ENCODE measurements at regions not wholly inside any gene's neighbourhood (a gene's known extent, or its start where the extent isn't known, plus 50 kb on each side); places are given as distances from the start of the nearest gene placed in this dataset.

- no peaks in the 10 kb centered on the region for H3K9me2 ChIP-seq (replicated peaks; ENCODE audit: low read length)
- no peaks in the 10 kb centered on the region for H3K36me3 ChIP-seq (ENCODE audit: low read depth, low read length)
- BruUV-seq (replicated peaks): no TSS peak
- no peak for TF ChIP-seq EZH2phosphoT487 (IDR thresholded peaks at IDR 0.05; ENCODE audit: borderline replicate concordance, low read length)
- TF ChIP-seq CTCF (conservative IDR thresholded peaks at IDR 0.05; ENCODE audit: low read depth, low read length): no peak
- no peak for TF ChIP-seq EZH2 (IDR thresholded peaks at IDR 0.05; ENCODE audit: low read length, unreplicated experiment)
- no peaks in the 10 kb centered on the region for H3K79me2 ChIP-seq (ENCODE audit: low read length)
- H3K27ac ChIP-seq (ENCODE audit: low read length): no peak overlapping the region
- no peak overlapping the region for H3K4me3 ChIP-seq (ENCODE audit: low read length)
- no peaks in the 10 kb centered on the region for H3K9me3 ChIP-seq (ENCODE audit: low read length)
- H4K20me1 ChIP-seq (ENCODE audit: low read length): no peaks in the 10 kb centered on the region
- H3F3A ChIP-seq (ENCODE audit: low read length, unreplicated experiment): no peaks in the 10 kb centered on the region
- H3K4me2 ChIP-seq (ENCODE audit: low read length): no peak overlapping the region
- ChIA-PET CTCF (no interaction called here), POLR2A (ENCODE audit: unreplicated experiment) (interaction anchor here (0.7 kb wide), 1 partner anchor 9 kb away, joined by 5 read pairs; no protein-coding TSS in a partner anchor)
- H3K27me3 ChIP-seq (ENCODE audit: low read length): no peaks in the 10 kb centered on the region
- no peak overlapping the region for H2AFZ ChIP-seq (ENCODE audit: low read length)
- DNase-seq (no peak), ATAC-seq (no peak)
- no peaks in the 10 kb centered on the region for H3K4me1 ChIP-seq (ENCODE audit: insufficient read depth, low read length)
- intact Hi-C loops (cut with micrococcal nuclease): no loop called here
- H3K9ac ChIP-seq (ENCODE audit: low read length): no peak overlapping the region
These were observed 199.4 kb upstream of the NRIP1 start for GRCh38 chr21:15264084-15264665.

- TF ChIP-seq EZH2 (IDR thresholded peaks at IDR 0.05; ENCODE audit: low read length, unreplicated experiment) (no peak), EZH2phosphoT487 (IDR thresholded peaks at IDR 0.05; ENCODE audit: borderline replicate concordance, low read length) (no peak), CTCF (conservative IDR thresholded peaks at IDR 0.05; ENCODE audit: low read depth, low read length) (no peak)
- no peaks in the 10 kb centered on the region for H3K9me2 ChIP-seq (replicated peaks; ENCODE audit: low read length)
- POLR2A ChIA-PET (ENCODE audit: unreplicated experiment): no interaction called here
- H3K27ac ChIP-seq (ENCODE audit: low read length): 0 out of 2 replicates have a peak overlapping the region, but pooled peaks have one; percentile 16
- no peaks in the 10 kb centered on the region for H3F3A ChIP-seq (ENCODE audit: low read length, unreplicated experiment)
- H3K27me3 ChIP-seq (ENCODE audit: low read length): no peaks in the 10 kb centered on the region
- no peak overlapping the region for H3K9ac ChIP-seq (ENCODE audit: low read length)
- H3K4me3 ChIP-seq (ENCODE audit: low read length): no peak overlapping the region
- intact Hi-C loops (cut with micrococcal nuclease): no loop called here
- H3K9me3 ChIP-seq (ENCODE audit: low read length): no peaks in the 10 kb centered on the region
- no peaks in the 10 kb centered on the region for H3K36me3 ChIP-seq (ENCODE audit: low read depth, low read length)
- no peak overlapping the region for H2AFZ ChIP-seq (ENCODE audit: low read length)
- no peaks in the 10 kb centered on the region for H3K79me2 ChIP-seq (ENCODE audit: low read length)
- DNase-seq (peak; percentile 83), ATAC-seq (peak; percentile 69)
- H4K20me1 ChIP-seq (ENCODE audit: low read length): no peaks in the 10 kb centered on the region
- CTCF ChIA-PET: no interaction called here
- no TSS peak for BruUV-seq (replicated peaks)
- peaks cover 43% of the 10 kb centered on the region for H3K4me1 ChIP-seq (ENCODE audit: insufficient read depth, low read length)
- H3K4me2 ChIP-seq (ENCODE audit: low read length): peak overlapping the region; percentile 38; the same call in 1 of the 2 replicates
These were observed 207.4 kb upstream of the NRIP1 start for GRCh38 chr21:15272171-15272570.

- H3K4me2 ChIP-seq (ENCODE audit: low read length): peak overlapping the region; percentile 38
These were observed 207.8 kb upstream of the NRIP1 start for GRCh38 chr21:15272591-15272990.

More at GRCh38 chr21:15272591-15272990, 207.8 kb upstream of the NRIP1 start:
- no peaks in the 10 kb centered on the region for H3K9me2 ChIP-seq (replicated peaks; ENCODE audit: low read length)
- 0 out of 2 replicates have a peak overlapping the region, but pooled peaks have one; percentile 16 for H3K27ac ChIP-seq (ENCODE audit: low read length)
- H2AFZ ChIP-seq (ENCODE audit: low read length): no peak overlapping the region
- H3K9ac ChIP-seq (ENCODE audit: low read length): no peak overlapping the region
- no peaks in the 10 kb centered on the region for H3K36me3 ChIP-seq (ENCODE audit: low read depth, low read length)
- no peaks in the 10 kb centered on the region for H3K9me3 ChIP-seq (ENCODE audit: low read length)
- no peak overlapping the region for H3K4me3 ChIP-seq (ENCODE audit: low read length)
- intact Hi-C loops (cut with micrococcal nuclease): no loop called here
- ChIA-PET CTCF (no interaction called here), POLR2A (ENCODE audit: unreplicated experiment) (interaction anchor here (0.6 kb wide), 1 partner anchor 8 kb away, joined by 5 read pairs; no protein-coding TSS in a partner anchor)
- H4K20me1 ChIP-seq (ENCODE audit: low read length): no peaks in the 10 kb centered on the region
- H3K27me3 ChIP-seq (ENCODE audit: low read length): no peaks in the 10 kb centered on the region
- H3F3A ChIP-seq (ENCODE audit: low read length, unreplicated experiment): no peaks in the 10 kb centered on the region
- ATAC-seq (peak; percentile 17; the same call in 1 of the 2 replicates), DNase-seq (peak; percentile 42)
- no TSS peak for BruUV-seq (replicated peaks)
- H3K4me1 ChIP-seq (ENCODE audit: insufficient read depth, low read length): peaks cover 43% of the 10 kb centered on the region
- TF ChIP-seq EZH2 (IDR thresholded peaks at IDR 0.05; ENCODE audit: low read length, unreplicated experiment) (no peak), CTCF (conservative IDR thresholded peaks at IDR 0.05; ENCODE audit: low read depth, low read length) (no peak), EZH2phosphoT487 (IDR thresholded peaks at IDR 0.05; ENCODE audit: borderline replicate concordance, low read length) (no peak)
- no peaks in the 10 kb centered on the region for H3K79me2 ChIP-seq (ENCODE audit: low read length)

Data from PC-3 (cell line).